Heart left ventricle (tissue), 16 donors: ENCODE measurements at regions not wholly inside any gene's neighbourhood (a gene's known extent, or its start where the extent isn't known, plus 50 kb on each side); places are given as distances from the start of the nearest gene placed in this dataset.

Source experiments
- ATAC-seq, 4 donors: fragments of 200-7000 bp; cut with Tn5 transposase; one replicate each; pipeline ENCODE4 v1.9.1; 2020 to 2022; ENCODE audit warnings: moderate library complexity in 4 of 4, mild to moderate bottlenecking in 3 of 4, moderate number of reproducible peaks in 1 of 4
- DNase-seq, 5 donors: peaks; one replicate each; pipeline ENCODE4 v3.0.0-alpha.2; 2020
- H3K27ac ChIP-seq, 12 donors: fragments of 200-600 bp; sonication (generic) in 4 of 12; one replicate each; pipeline versions ENCODE4 v1.5.0 to v1.8.0; 2016 to 2022; ENCODE audit warnings: mild to moderate bottlenecking in 2 of 12
- H3K27me3 ChIP-seq, 9 donors: fragments of 200-600 bp; sonication (generic) in 2 of 9; one replicate each; pipeline versions ENCODE4 v1.5.1 to v1.8.0; 2016 to 2022; ENCODE audit warnings: mild to moderate bottlenecking in 3 of 9
- H3K36me3 ChIP-seq, 9 donors: fragments of 200-600 bp; sonication (generic) in 2 of 9; one replicate each; pipeline versions ENCODE4 v1.5.0 to v1.8.0; 2018 to 2022; ENCODE audit warnings: mild to moderate bottlenecking in 2 of 9
- H3K4me1 ChIP-seq, 12 donors: fragments of 200-600 bp; sonication (generic) in 4 of 12; one replicate each; pipeline versions ENCODE4 v1.5.0 to v1.8.0; 2016 to 2022; ENCODE audit warnings: mild to moderate bottlenecking in 3 of 12
- H3K4me3 ChIP-seq, 12 donors: fragments of 200-600 bp; sonication (generic) in 4 of 12; one replicate each; pipeline versions ENCODE4 v1.5.0 to v1.8.0; 2017 to 2022; ENCODE audit warnings: mild to moderate bottlenecking in 9 of 12, moderate library complexity in 4 of 12
- H3K9me3 ChIP-seq, 12 donors: fragments of 200-600 bp; sonication (generic) in 4 of 12; one replicate each; pipeline versions ENCODE4 v1.5.0 to v1.8.0; 2016 to 2022; ENCODE audit warnings: mild to moderate bottlenecking in 1 of 12
- CTCF ChIP-seq, 12 donors: fragments of 200-600 bp; sonication (generic) in 4 of 12; IDR thresholded peaks; one replicate each; pipeline versions ENCODE4 v1.5.0 to v1.8.0; 2018 to 2022; ENCODE audit warnings: antibody characterized with exemption in 12 of 12, mild to moderate bottlenecking in 5 of 12
- POLR2A ChIP-seq, 2 donors: fragments of 450-650 bp; IDR thresholded peaks; one replicate each; pipeline ENCODE4 v1.6.1; 2017; ENCODE audit warnings: antibody characterized with exemption in 2 of 2, mild to moderate bottlenecking in 2 of 2, moderate library complexity in 2 of 2
- WGBS, 4 donors: extraction: QIAGEN DNeasy Blood & Tissue Kit in 2 of 4; methylation state at CpG; one replicate each; pipeline versions ENCODE4 v1.1.5 to v1.1.7; 2013 to 2018; 5-methylcytosine and 5-hydroxymethylcytosine counted together
- intact Hi-C, 10 donors: fragments of 100-400 bp; cut with DNase I; formaldehyde crosslinking; loops; one replicate each; pipeline versions ENCODE4 v1.11.1 to v1.14.2; 2022
- donor health status: ischemic (EF 13 %, LVEDD 7.1; RV severe dilation, severe dysfunction).
- donor health status: healthy with polysubstance abuse.
- donor health status: DM: no; HTN: yes; CAD: no.
- donor health status: DM: no; HTN: no; CAD: no.
- donor health status: ischemic (EF 25% LVEDD 6.9; RV normal size, moderate dysfunction).
- donor health status: ischemic (EF 25% LVEDD 5.7; RV mildly dilated, moderate dysfunction).
- donor health status: healthy.
- donor health status: DM: yes; HTN: yes; CAD: no.
- donor health status: ischemic (EF 35%, LVEDD 5.7; RV mildly dilated, moderate dysfunction).
- donor health status: nonischemic (EF 11% LVEDD 7.7; RV severe dilation, severe dysfunction).
- donor health status: DM: yes; HTN: yes; CAD: no.
- donor health status: PGD.
- donor health status: ischemic (EF 29% LVEDD 5.4; RV normal size, mild dysfunction).
- donor health status: nonischemic (EF 23%, LVEDD 6.1; RV moderate dilation, normal function).

- H3K36me3 ChIP-seq: no peaks in the 10 kb centered on the region
- peaks cover 0 to 24% (median 2%) of the 10 kb centered on the region in 12 donors for H3K4me1 ChIP-seq
- no peak overlapping the region for H3K4me3 ChIP-seq
- H3K9me3 ChIP-seq: no peaks in the 10 kb centered on the region
- no peak overlapping the region for H3K27ac ChIP-seq
- TF ChIP-seq POLR2A (IDR thresholded peaks at IDR 0.05) (no peak), CTCF (IDR thresholded peaks at IDR 0.05) (no peak)
- H3K27me3 ChIP-seq: no peaks in the 10 kb centered on the region
- ATAC-seq (no peak), DNase-seq (no peak)
- WGBS, 4 donors: 83 to 91% (median 88%) methylated on average over 10 of the region's 10 CpGs
- intact Hi-C loops: no loop called here
Measured at GRCh38 chr2:9707611-9708160, 76.9 kb upstream of the YWHAQ start.

- TF ChIP-seq POLR2A (IDR thresholded peaks at IDR 0.05): no peak
- TF ChIP-seq CTCF (IDR thresholded peaks at IDR 0.05): no peak
- WGBS, 4 donors: 86 to 90% (median 89%) methylated on average over 14 to 15 of the region's 15 CpGs
Measured at GRCh38 chr2:9708683-9709538, 78.1 kb upstream of the YWHAQ start.

GRCh38 chr2:9709539-9710285 lies 78.9 kb upstream of the YWHAQ start:
- DNase-seq: no peak
- Histone ChIP-seq H3K4me3 (no peak overlapping the region), H3K27me3 (no peaks in the 10 kb centered on the region), H3K36me3 (no peaks in the 10 kb centered on the region), H3K9me3 (no peaks in the 10 kb centered on the region), H3K27ac (no peak overlapping the region), H3K4me1 (peaks cover 0 to 9% (median 0%) of the 10 kb centered on the region in 12 donors)
- intact Hi-C loops: no loop called here
- no peak for ATAC-seq
- 87 to 94% (median 91%) methylated on average over 9 to 11 of the region's 11 CpGs for WGBS, 4 donors
- TF ChIP-seq CTCF (IDR thresholded peaks at IDR 0.05) (no peak), POLR2A (IDR thresholded peaks at IDR 0.05) (no peak)

More at GRCh38 chr2:9708683-9709538, 78.1 kb upstream of the YWHAQ start:
- Histone ChIP-seq H3K36me3 (no peaks in the 10 kb centered on the region), H3K4me1 (peaks cover 0 to 12% (median 0%) of the 10 kb centered on the region in 12 donors), H3K9me3 (no peaks in the 10 kb centered on the region), H3K4me3 (no peak overlapping the region), H3K27me3 (no peaks in the 10 kb centered on the region), H3K27ac (no peak overlapping the region)
- DNase-seq (no peak), ATAC-seq (no peak)
- intact Hi-C loops: no loop called here

GRCh38 chr2:9710311-9710710 lies 79.5 kb upstream of the YWHAQ start:
- TF ChIP-seq POLR2A (IDR thresholded peaks at IDR 0.05) (no peak), CTCF (IDR thresholded peaks at IDR 0.05) (no peak)
- WGBS, 4 donors: 94 to 95% (median 95%) methylated on average over 7 of the region's 7 CpGs
- ATAC-seq: no peak

More at GRCh38 chr2:9710311-9710710, 79.5 kb upstream of the YWHAQ start:
- no peak overlapping the region for H3K4me3 ChIP-seq
- no peaks in the 10 kb centered on the region for H3K36me3 ChIP-seq
- no peaks in the 10 kb centered on the region for H3K27me3 ChIP-seq
- H3K27ac ChIP-seq: no peak overlapping the region
- intact Hi-C loops: no loop called here
- no peak for DNase-seq
- H3K4me1 ChIP-seq: peaks cover 0 to 9% (median 0%) of the 10 kb centered on the region in 12 donors
- H3K9me3 ChIP-seq: no peaks in the 10 kb centered on the region
